ENCODE measurements at regions not wholly inside any gene's neighbourhood (a gene's known extent, or its start where the extent isn't known, plus 50 kb on each side); places are given as distances from the start of the nearest gene placed in this dataset.

- peak; percentile 57 for DNase-seq
Measured at GRCh38 chr1:81470275-81470674, 330.5 kb upstream of the ADGRL2 start.

GRCh38 chr1:81467383-81467782, 333.4 kb upstream of the ADGRL2 start:
- no peak for DNase-seq

GRCh38 chr1:81466961-81467360, 333.8 kb upstream of the ADGRL2 start:
- DNase-seq: no peak

GRCh38 chr1:81463936-81464837, 336.5 kb upstream of the ADGRL2 start:
- DNase-seq: no peak

- no peak for DNase-seq
Measured at GRCh38 chr1:81459043-81459442, 341.7 kb upstream of the ADGRL2 start.

GRCh38 chr1:81458186-81458585, 342.5 kb upstream of the ADGRL2 start:
- DNase-seq: no peak

- no peak for DNase-seq
Measured at GRCh38 chr1:81455481-81455880, 345.3 kb upstream of the ADGRL2 start.

GRCh38 chr1:81453971-81454370, 346.8 kb upstream of the ADGRL2 start:
- no peak for DNase-seq

GRCh38 chr1:81453367-81453703, 347.4 kb upstream of the ADGRL2 start:
- DNase-seq: no peak

- no peak for DNase-seq
Measured at GRCh38 chr1:81452693-81453366, 347.9 kb upstream of the ADGRL2 start.

GRCh38 chr1:81449786-81450185, 350.9 kb upstream of the ADGRL2 start:
- no peak for DNase-seq

GRCh38 chr1:81446000-81446669, 354.6 kb upstream of the ADGRL2 start:
- no peak for DNase-seq

- no peak for DNase-seq
Measured at GRCh38 chr1:81443288-81443687, 357.4 kb upstream of the ADGRL2 start.

GRCh38 chr1:81439046-81439823, 361.5 kb upstream of the ADGRL2 start:
- DNase-seq: no peak

- no peak for DNase-seq
Measured at GRCh38 chr1:81437649-81438048, 363.1 kb upstream of the ADGRL2 start.

GRCh38 chr1:81437213-81437612, 363.5 kb upstream of the ADGRL2 start:
- DNase-seq: no peak

- DNase-seq: no peak
Measured at GRCh38 chr1:81435175-81435574, 365.6 kb upstream of the ADGRL2 start.

GRCh38 chr1:81433676-81434075, 367.1 kb upstream of the ADGRL2 start:
- DNase-seq: no peak

- DNase-seq: no peak
Measured at GRCh38 chr1:81432654-81433109, 368.1 kb upstream of the ADGRL2 start.

GRCh38 chr1:81432059-81432458, 368.7 kb upstream of the ADGRL2 start:
- no peak for DNase-seq

GRCh38 chr1:81431624-81432000, 369.1 kb upstream of the ADGRL2 start:
- no peak for DNase-seq

GRCh38 chr1:81430955-81431623, 369.6 kb upstream of the ADGRL2 start:
- DNase-seq: peak; percentile 37
